H1 (cell line): ENCODE measurements at regions not wholly inside any gene's neighbourhood (a gene's known extent, or its start where the extent isn't known, plus 50 kb on each side); places are given as distances from the start of the nearest gene placed in this dataset.

Experiments
- CTCF ChIA-PET: fragments of 300-600 bp; sonication (Branson Sonifier 250); formaldehyde crosslinking; loops from one replicate; lab custom pipeline; 2021; ENCODE audit not compliant: partially characterized antibody; lab: Charles Lee
- POLR2A ChIA-PET: fragments of 300-600 bp; sonication (Branson Sonifier 250); formaldehyde crosslinking; loops from one replicate; lab custom pipeline; 2021; ENCODE audit warnings: inconsistent platforms; ENCODE audit not compliant: partially characterized antibody; lab: Charles Lee
- DNase-seq, 2 experiments: peaks; one replicate each; pipeline versions ENCODE4 v3.0.0 to v3.0.0-alpha.2; 2010 to 2022; ENCODE audit warnings: low spot score in 2 of 2, low read depth in 1 of 2, mixed read lengths in 1 of 2
- FAIRE-seq: peaks from 2 replicates; lab custom pipeline; 2011; peaks lifted over from hg19 to GRCh38; lab: Jason Lieb, UNC
- H2AFZ ChIP-seq: 2 replicates; pipeline ENCODE4 v1.8.1; 2012; ENCODE audit warnings: low read length, inconsistent platforms
- H2AK5ac ChIP-seq: 2 replicates; pipeline ENCODE4 v1.6.1; 2013; ENCODE audit warnings: low read depth, low read length
- H2BK120ac ChIP-seq: replicated peaks from 2 replicates; pipeline ENCODE3; 2013; ENCODE audit warnings: low read depth, low read length, inconsistent platforms
- H2BK12ac ChIP-seq: 2 replicates; pipeline ENCODE4 v1.6.1; 2013; ENCODE audit warnings: low read depth, low read length
- H2BK15ac ChIP-seq: 2 replicates; pipeline ENCODE4 v1.6.1; 2013; ENCODE audit warnings: low read length
- H2BK20ac ChIP-seq: 2 replicates; pipeline ENCODE4 v1.6.1; 2013; ENCODE audit warnings: low read length
- H2BK5ac ChIP-seq: 2 replicates; pipeline ENCODE4 v1.6.1; 2013; ENCODE audit warnings: low read depth, low read length
- H3K14ac ChIP-seq: 2 replicates; pipeline ENCODE4 v1.6.1; 2013; ENCODE audit warnings: inconsistent platforms; ENCODE audit not compliant: insufficient read length
- H3K18ac ChIP-seq: 2 replicates; pipeline ENCODE4 v1.6.1; 2013; ENCODE audit warnings: low read length; ENCODE audit errors: extremely low read depth
- H3K23ac ChIP-seq: 2 replicates; pipeline ENCODE4 v1.6.1; 2013; ENCODE audit warnings: inconsistent platforms; ENCODE audit not compliant: insufficient read length
- H3K23me2 ChIP-seq: 2 replicates; pipeline ENCODE4 v1.6.1; 2013; ENCODE audit warnings: low read depth, low read length
- H3K27ac ChIP-seq: 2 replicates; pipeline ENCODE4 v1.6.1; 2011; ENCODE audit warnings: low read depth, low read length, inconsistent platforms
- H3K27me3 ChIP-seq, 4 experiments: replicated peaks in 1 of 4; 1 replicate in 1 of 4; 2 replicates in 3 of 4; pipeline versions ENCODE4 v1.6.1 to v1.8.1; 2011 to 2013; ENCODE audit warnings: low read length in 3 of 4, mild to moderate bottlenecking in 3 of 4, inconsistent platforms in 2 of 4, mixed read lengths in 2 of 4, moderate library complexity in 1 of 4; ENCODE audit not compliant: control insufficient read depth in 3 of 4, insufficient read depth in 3 of 4; ENCODE audit errors: extremely low read depth in 1 of 4
- H3K36me3 ChIP-seq, 4 experiments: 2 replicates each; pipeline versions ENCODE4 v1.6.1 to v1.8.1; 2011 to 2013; ENCODE audit warnings: mild to moderate bottlenecking in 4 of 4, low read length in 3 of 4, moderate library complexity in 2 of 4, control low read depth in 1 of 4, inconsistent platforms in 1 of 4; ENCODE audit not compliant: insufficient read depth in 4 of 4, control insufficient read depth in 2 of 4
- H3K4ac ChIP-seq: replicated peaks from 2 replicates; pipeline ENCODE3; 2013; ENCODE audit warnings: low read length, low read depth, mixed read lengths, inconsistent platforms; ENCODE audit not compliant: insufficient read length
- H3K4me1 ChIP-seq, 4 experiments: replicated peaks in 1 of 4; 1 replicate in 1 of 4; 2 replicates in 3 of 4; pipeline versions ENCODE4 v1.6.1 to v1.8.1; 2011 to 2013; ENCODE audit warnings: low read length in 3 of 4, inconsistent platforms in 2 of 4, mixed read lengths in 1 of 4; ENCODE audit not compliant: insufficient read depth in 4 of 4, control insufficient read depth in 3 of 4
- H3K4me2 ChIP-seq, 2 experiments: 2 replicates each; pipeline versions ENCODE4 v1.6.1 to v1.8.1; 2011 to 2013; ENCODE audit warnings: low read depth in 2 of 2, low read length in 2 of 2, control low read depth in 1 of 2, inconsistent platforms in 1 of 2, mild to moderate bottlenecking in 1 of 2; ENCODE audit not compliant: insufficient read depth in 1 of 2
- H3K4me3 ChIP-seq, 4 experiments: fragments of 200-600, 300-600 bp in 1 of 4; sonication (generic), shearing (Covaris generic), sonication (Bioruptor Twin) in 1 of 4; 2 replicates each; pipeline versions ENCODE4 v1.5.1 to v1.8.1; 2011 to 2016; ENCODE audit warnings: low read length in 4 of 4, low read depth in 3 of 4, control low read depth in 2 of 4, inconsistent platforms in 2 of 4, mild to moderate bottlenecking in 2 of 4, mixed read lengths in 1 of 4, moderate library complexity in 1 of 4; ENCODE audit not compliant: insufficient read depth in 2 of 4; ENCODE audit errors: extremely low read depth in 1 of 4
- H3K56ac ChIP-seq: replicated peaks from 2 replicates; pipeline ENCODE3; 2013; ENCODE audit warnings: low read depth, mild to moderate bottlenecking, mixed read lengths, low read length, inconsistent platforms; ENCODE audit not compliant: insufficient read length
- H3K79me1 ChIP-seq: 2 replicates; pipeline ENCODE4 v1.6.1; 2013; ENCODE audit warnings: low read depth, low read length, control low read depth
- H3K79me2 ChIP-seq, 2 experiments: 2 replicates each; pipeline versions ENCODE4 v1.6.1 to v1.8.1; 2012 to 2013; ENCODE audit warnings: low read length in 2 of 2, mild to moderate bottlenecking in 2 of 2, inconsistent platforms in 1 of 2; ENCODE audit not compliant: insufficient read depth in 2 of 2, control insufficient read depth in 1 of 2
- H3K9ac ChIP-seq, 4 experiments: replicated peaks in 1 of 4; 1 replicate in 1 of 4; 2 replicates in 3 of 4; pipeline versions ENCODE4 v1.6.1 to v1.8.1; 2011 to 2013; ENCODE audit warnings: low read depth in 3 of 4, low read length in 3 of 4, control low read depth in 2 of 4, mild to moderate bottlenecking in 2 of 4, moderate library complexity in 2 of 4, inconsistent platforms in 1 of 4; ENCODE audit errors: extremely low read depth in 1 of 4
- H3K9me3 ChIP-seq, 2 experiments: 2 replicates each; pipeline versions ENCODE4 v1.6.1 to v1.8.1; 2012 to 2013; ENCODE audit warnings: mild to moderate bottlenecking in 2 of 2, moderate library complexity in 2 of 2, control low read depth in 1 of 2, inconsistent platforms in 1 of 2, low read depth in 1 of 2, low read length in 1 of 2, mixed read lengths in 1 of 2; ENCODE audit not compliant: insufficient read depth in 2 of 2
- H4K20me1 ChIP-seq, 2 experiments: replicated peaks in 1 of 2; 2 replicates each; pipeline versions ENCODE3 to v1.8.1; 2011 to 2013; ENCODE audit warnings: inconsistent platforms in 2 of 2, low read length in 2 of 2, mild to moderate bottlenecking in 1 of 2; ENCODE audit not compliant: insufficient read depth in 2 of 2, control insufficient read depth in 1 of 2
- H4K5ac ChIP-seq: 2 replicates; pipeline ENCODE4 v1.6.1; 2013; ENCODE audit warnings: low read length, low read depth, mixed read lengths, inconsistent platforms; ENCODE audit not compliant: insufficient read length
- H4K8ac ChIP-seq: 2 replicates; pipeline ENCODE4 v1.8.0; 2013; ENCODE audit warnings: mild to moderate bottlenecking, moderate library complexity, low read length, inconsistent platforms; ENCODE audit not compliant: insufficient read depth; ENCODE audit errors: extremely low read depth
- H4K91ac ChIP-seq: replicated peaks from 2 replicates; pipeline ENCODE3; 2013; ENCODE audit warnings: low read length, mixed read lengths, inconsistent platforms; ENCODE audit not compliant: insufficient read length
- HDAC2 ChIP-seq, 2 experiments: fragments of 300-600 bp in 1 of 2; sonication (generic) in 1 of 2; IDR thresholded peaks; 2 replicates each; pipeline ENCODE4 v1.6.1; 2011 to 2012; ENCODE audit warnings: low read depth in 2 of 2, low read length in 2 of 2, mild to moderate bottlenecking in 2 of 2, moderate library complexity in 2 of 2, borderline replicate concordance in 1 of 2, inconsistent platforms in 1 of 2
- POU5F1 ChIP-seq: IDR thresholded peaks from 2 replicates; pipeline ENCODE4 v1.6.1; 2011; ENCODE audit warnings: low read depth, mild to moderate bottlenecking, low read length, moderate library complexity
- SIX5 ChIP-seq: IDR thresholded peaks from 2 replicates; pipeline ENCODE4 v1.6.1; 2011; ENCODE audit warnings: mild to moderate bottlenecking, low read depth, low read length
- whole genome bisulfite sequencing, 2 experiments: shearing (Covaris generic) in 1 of 2; methylation state at CpG; one replicate each; pipeline versions ENCODE4 v1.1.6 to v1.1.7; 2013 to 2015; ENCODE audit warnings: low lambda C conversion rate in 2 of 2, mixed read lengths in 2 of 2, inconsistent platforms in 1 of 2, low coverage in 1 of 2, missing lambda C conversion rate in 1 of 2; ENCODE audit not compliant: insufficient replicate concordance in 2 of 2, insufficient coverage in 1 of 2, insufficient read length in 1 of 2; ENCODE audit errors: extremely low coverage in 1 of 2, missing lambda C conversion rate in 1 of 2; 5-methylcytosine and 5-hydroxymethylcytosine counted together
- TF ChIP-seq, protein P1 (sequence below): IDR thresholded peaks from 2 replicates; pipeline ENCODE4 v1.6.1; 2011; ENCODE audit warnings: low read depth, mild to moderate bottlenecking, low read length; ENCODE audit not compliant: insufficient read depth
- TF ChIP-seq, protein P2 (sequence below), 3 experiments: IDR thresholded peaks; 1 replicate in 2 of 3; 2 replicates in 1 of 3; pipeline versions ENCODE4 v1.5.1 to v1.6.1; 2011; ENCODE audit warnings: low read length in 3 of 3, mild to moderate bottlenecking in 3 of 3, inconsistent platforms in 2 of 3, low read depth in 1 of 3, moderate library complexity in 1 of 3; ENCODE audit not compliant: insufficient read depth in 1 of 3; ENCODE audit errors: control extremely low read depth in 1 of 3
- TF ChIP-seq, protein P3 (sequence below): IDR thresholded peaks from 2 replicates; pipeline ENCODE4 v1.6.1; 2012; ENCODE audit warnings: inconsistent platforms

DNA sequence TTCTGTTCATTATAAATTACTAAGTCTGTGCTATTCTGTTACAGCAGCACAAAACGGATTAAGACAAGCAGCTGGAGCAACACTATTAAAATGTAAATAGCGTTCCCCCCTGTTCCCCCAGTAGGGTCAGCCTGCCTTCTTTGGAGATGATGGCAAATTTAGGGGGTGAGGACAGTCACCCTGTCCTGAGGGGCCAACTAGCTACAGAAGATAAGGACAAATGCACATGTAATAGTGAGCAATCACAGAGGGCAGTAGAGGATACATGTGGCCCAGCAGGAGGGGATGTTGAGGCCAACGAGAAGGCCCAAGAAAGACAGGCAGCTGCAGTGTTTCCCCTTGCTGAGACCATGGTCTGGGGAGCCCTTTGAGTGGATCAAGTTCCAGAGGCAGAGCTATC is 266.7 kb upstream of the CDYL start:
- H2AK5ac ChIP-seq, result 0 out of 2 replicates have a peak overlapping the region, but pooled peaks have one; percentile 53
- no peak overlapping the region for H3K4ac ChIP-seq
- peaks cover 0 to 12% (median 3%) of the 10 kb centered on the region in 4 experiments; a peak in 4 of 7 replicates for H3K4me1 ChIP-seq
- no peak overlapping the region for H2BK15ac ChIP-seq
- no peak overlapping the region for H3K4me3 ChIP-seq
- no peaks in the 10 kb centered on the region for H3K79me2 ChIP-seq
- CTCF ChIA-PET, result interaction anchor here (1.3 to 1.6 kb wide), 2 partner anchors 9 to 29 kb away, joined by 3 read pairs; no protein-coding TSS in a partner anchor
- H3K9ac ChIP-seq, result no peak overlapping the region
- no peak overlapping the region for H3K4me2 ChIP-seq
- H3K23ac ChIP-seq, result no peak overlapping the region
- H3K14ac ChIP-seq, result no peak overlapping the region
- WGBS, 2 experiments, result 74% methylated on average over 3 of the region's 3 CpGs; no CpG with 5 or more reads in 1 of the 2 experiments
- TF ChIP-seq HDAC2 (IDR thresholded peaks at IDR 0.05; ENCODE audit: borderline replicate concordance in 1 of 2, low read depth in 2 of 2, low read length in 2 of 2) (no peak), POU5F1 (no peak), SIX5 (no peak)
- TF ChIP-seq, protein P1, sequence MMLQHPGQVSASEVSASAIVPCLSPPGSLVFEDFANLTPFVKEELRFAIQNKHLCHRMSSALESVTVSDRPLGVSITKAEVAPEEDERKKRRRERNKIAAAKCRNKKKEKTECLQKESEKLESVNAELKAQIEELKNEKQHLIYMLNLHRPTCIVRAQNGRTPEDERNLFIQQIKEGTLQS, result no peak
- TF ChIP-seq, protein P2, sequence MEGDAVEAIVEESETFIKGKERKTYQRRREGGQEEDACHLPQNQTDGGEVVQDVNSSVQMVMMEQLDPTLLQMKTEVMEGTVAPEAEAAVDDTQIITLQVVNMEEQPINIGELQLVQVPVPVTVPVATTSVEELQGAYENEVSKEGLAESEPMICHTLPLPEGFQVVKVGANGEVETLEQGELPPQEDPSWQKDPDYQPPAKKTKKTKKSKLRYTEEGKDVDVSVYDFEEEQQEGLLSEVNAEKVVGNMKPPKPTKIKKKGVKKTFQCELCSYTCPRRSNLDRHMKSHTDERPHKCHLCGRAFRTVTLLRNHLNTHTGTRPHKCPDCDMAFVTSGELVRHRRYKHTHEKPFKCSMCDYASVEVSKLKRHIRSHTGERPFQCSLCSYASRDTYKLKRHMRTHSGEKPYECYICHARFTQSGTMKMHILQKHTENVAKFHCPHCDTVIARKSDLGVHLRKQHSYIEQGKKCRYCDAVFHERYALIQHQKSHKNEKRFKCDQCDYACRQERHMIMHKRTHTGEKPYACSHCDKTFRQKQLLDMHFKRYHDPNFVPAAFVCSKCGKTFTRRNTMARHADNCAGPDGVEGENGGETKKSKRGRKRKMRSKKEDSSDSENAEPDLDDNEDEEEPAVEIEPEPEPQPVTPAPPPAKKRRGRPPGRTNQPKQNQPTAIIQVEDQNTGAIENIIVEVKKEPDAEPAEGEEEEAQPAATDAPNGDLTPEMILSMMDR (IDR thresholded peaks at IDR 0.05; ENCODE audit: control extremely low read depth in 1 of 3, insufficient read depth in 1 of 3, low read depth in 1 of 3, low read length in 3 of 3), result peak in 1 of 3 experiments; percentile 4; a peak in 1 of 4 replicates
- TF ChIP-seq, protein P3, sequence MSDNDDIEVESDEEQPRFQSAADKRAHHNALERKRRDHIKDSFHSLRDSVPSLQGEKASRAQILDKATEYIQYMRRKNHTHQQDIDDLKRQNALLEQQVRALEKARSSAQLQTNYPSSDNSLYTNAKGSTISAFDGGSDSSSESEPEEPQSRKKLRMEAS, result no peak
- no peak overlapping the region for H2BK12ac ChIP-seq
- no peaks in the 10 kb centered on the region for H3K9me3 ChIP-seq
- no peak overlapping the region for H2BK5ac ChIP-seq
- no peak overlapping the region for H4K5ac ChIP-seq
- H3K27me3 ChIP-seq, result no peaks in the 10 kb centered on the region
- POLR2A ChIA-PET, result no interaction called here
- no peaks in the 10 kb centered on the region for H3K23me2 ChIP-seq
- FAIRE-seq, result no peak
- peak overlapping the region; percentile 28 for H2BK120ac ChIP-seq
- no peaks in the 10 kb centered on the region for H3K36me3 ChIP-seq
- H3K27ac ChIP-seq, result no peak overlapping the region
- no peak overlapping the region for H4K8ac ChIP-seq
- no peaks in the 10 kb centered on the region for H4K20me1 ChIP-seq
- DNase-seq, result no peak
- H3K79me1 ChIP-seq, result no peaks in the 10 kb centered on the region
- 0 out of 2 replicates have a peak overlapping the region, but pooled peaks have one; percentile 34 for H2BK20ac ChIP-seq
- H4K91ac ChIP-seq, result peak overlapping the region; percentile 44
- H2AFZ ChIP-seq, result no peak overlapping the region
- H3K56ac ChIP-seq, result no peak overlapping the region
- H3K18ac ChIP-seq, result no peak overlapping the region; the same call in 1 of the 2 replicates
